Ecto neural progenitor cell (in vitro differentiated cells): ENCODE measurements at regions not wholly inside any gene's neighbourhood (a gene's known extent, or its start where the extent isn't known, plus 50 kb on each side); places are given as distances from the start of the nearest gene placed in this dataset.

Source experiments
- DNase-seq: peaks from one replicate; pipeline ENCODE4 v3.0.0-alpha.2; 2018; ENCODE audit warnings: low spot score

GRCh38 chr3:54021071-54021470 is 101.3 kb upstream of the CACNA2D3 start:
- no peak for DNase-seq

- DNase-seq = no peak
Measured at GRCh38 chr3:54020436-54020835, 101.9 kb upstream of the CACNA2D3 start.

GRCh38 chr3:54014067-54014466 is 108.3 kb upstream of the CACNA2D3 start:
- DNase-seq = no peak

GRCh38 chr3:54008744-54009143 is 113.6 kb upstream of the CACNA2D3 start:
- DNase-seq = peak; percentile 50

GRCh38 chr3:54008099-54008498 is 114.3 kb upstream of the CACNA2D3 start:
- no peak for DNase-seq

GRCh38 chr3:54004335-54004734 is 112.7 kb upstream of the SELENOK start:
- no peak for DNase-seq

GRCh38 chr3:54003136-54003535 is 111.5 kb upstream of the SELENOK start:
- DNase-seq = no peak

- DNase-seq = no peak
Measured at GRCh38 chr3:53999725-54000124, 108.1 kb upstream of the SELENOK start.

- no peak for DNase-seq
Measured at GRCh38 chr3:53998980-53999379, 107.3 kb upstream of the SELENOK start.

GRCh38 chr3:53997476-53997875 is 105.8 kb upstream of the SELENOK start:
- DNase-seq = no peak

- no peak for DNase-seq
Measured at GRCh38 chr3:53996141-53996874, 104.6 kb upstream of the SELENOK start.

GRCh38 chr3:53994986-53995603 is 103.4 kb upstream of the SELENOK start:
- DNase-seq = no peak

- DNase-seq = no peak
Measured at GRCh38 chr3:53991240-53991639, 99.6 kb upstream of the SELENOK start.

GRCh38 chr3:53989946-53990345 is 98.3 kb upstream of the SELENOK start:
- no peak for DNase-seq

GRCh38 chr3:53989451-53989850 is 97.8 kb upstream of the SELENOK start:
- DNase-seq = no peak

- peak; percentile 53 for DNase-seq
Measured at GRCh38 chr3:53978386-53978785, 86.7 kb upstream of the SELENOK start.

GRCh38 chr3:53975382-53975781 is 83.7 kb upstream of the SELENOK start:
- no peak for DNase-seq

GRCh38 chr3:53974324-53974723 is 82.7 kb upstream of the SELENOK start:
- DNase-seq = no peak

GRCh38 chr3:53973905-53974304 is 82.2 kb upstream of the SELENOK start:
- DNase-seq = no peak

- DNase-seq = no peak
Measured at GRCh38 chr3:53970661-53971060, 79.0 kb upstream of the SELENOK start.

GRCh38 chr3:53969086-53969485 is 77.4 kb upstream of the SELENOK start:
- DNase-seq = no peak

GRCh38 chr3:53965291-53965690 is 73.6 kb upstream of the SELENOK start:
- no peak for DNase-seq

- DNase-seq = no peak
Measured at GRCh38 chr3:53957831-53958230, 66.2 kb upstream of the SELENOK start.

- no peak for DNase-seq
Measured at GRCh38 chr3:53956586-53956985, 64.9 kb upstream of the SELENOK start.
